ENCODE measurements at regions not wholly inside any gene's neighbourhood (a gene's known extent, or its start where the extent isn't known, plus 50 kb on each side); places are given as distances from the start of the nearest gene placed in this dataset.
"Not testable (repeated sequence)": the region's sequence is repeated elsewhere in the genome, so short reads cannot be mapped to it uniquely, and the experiment has no call there.

DNA sequence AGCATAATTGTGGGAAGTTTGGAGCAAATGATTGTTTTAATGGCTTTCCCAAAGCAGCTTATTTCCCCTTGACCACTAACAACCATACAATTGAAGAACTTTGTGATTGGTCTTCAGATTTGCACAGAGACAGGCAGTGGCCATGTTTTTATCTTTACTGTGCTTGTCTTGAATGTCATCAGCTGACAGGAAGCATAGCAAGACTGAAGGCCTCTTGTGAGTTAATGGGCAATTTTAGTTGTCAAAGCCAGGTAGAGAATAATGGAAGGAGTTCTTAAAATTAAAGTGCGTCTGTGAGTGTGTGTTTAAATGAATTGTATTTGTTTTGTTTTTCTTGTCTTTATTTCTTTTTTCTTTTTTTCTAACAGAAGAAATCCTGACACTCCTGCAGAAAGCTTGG is 809.9 kb downstream of the TSN start:
- H3K9me3 Mint-ChIP-seq (ENCODE audit: unreplicated experiment) = no peaks in the 10 kb centered on the region
- TF ChIP-seq, protein P1, sequence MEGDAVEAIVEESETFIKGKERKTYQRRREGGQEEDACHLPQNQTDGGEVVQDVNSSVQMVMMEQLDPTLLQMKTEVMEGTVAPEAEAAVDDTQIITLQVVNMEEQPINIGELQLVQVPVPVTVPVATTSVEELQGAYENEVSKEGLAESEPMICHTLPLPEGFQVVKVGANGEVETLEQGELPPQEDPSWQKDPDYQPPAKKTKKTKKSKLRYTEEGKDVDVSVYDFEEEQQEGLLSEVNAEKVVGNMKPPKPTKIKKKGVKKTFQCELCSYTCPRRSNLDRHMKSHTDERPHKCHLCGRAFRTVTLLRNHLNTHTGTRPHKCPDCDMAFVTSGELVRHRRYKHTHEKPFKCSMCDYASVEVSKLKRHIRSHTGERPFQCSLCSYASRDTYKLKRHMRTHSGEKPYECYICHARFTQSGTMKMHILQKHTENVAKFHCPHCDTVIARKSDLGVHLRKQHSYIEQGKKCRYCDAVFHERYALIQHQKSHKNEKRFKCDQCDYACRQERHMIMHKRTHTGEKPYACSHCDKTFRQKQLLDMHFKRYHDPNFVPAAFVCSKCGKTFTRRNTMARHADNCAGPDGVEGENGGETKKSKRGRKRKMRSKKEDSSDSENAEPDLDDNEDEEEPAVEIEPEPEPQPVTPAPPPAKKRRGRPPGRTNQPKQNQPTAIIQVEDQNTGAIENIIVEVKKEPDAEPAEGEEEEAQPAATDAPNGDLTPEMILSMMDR (IDR thresholded peaks at IDR 0.05; ENCODE audit: unreplicated experiment) = no peak
- H3K4me1 Mint-ChIP-seq (ENCODE audit: unreplicated experiment) = no peaks in the 10 kb centered on the region
- no peaks in the 10 kb centered on the region for H3K36me3 Mint-ChIP-seq (ENCODE audit: low read depth, unreplicated experiment)
- no peak overlapping the region for H3K4me3 Mint-ChIP-seq (ENCODE audit: unreplicated experiment)
- no peaks in the 10 kb centered on the region for H3K27me3 Mint-ChIP-seq (ENCODE audit: unreplicated experiment)
- H3K27ac Mint-ChIP-seq (ENCODE audit: unreplicated experiment) = no peak overlapping the region
- no peak for DNase-seq (ENCODE audit: low spot score)

DNA sequence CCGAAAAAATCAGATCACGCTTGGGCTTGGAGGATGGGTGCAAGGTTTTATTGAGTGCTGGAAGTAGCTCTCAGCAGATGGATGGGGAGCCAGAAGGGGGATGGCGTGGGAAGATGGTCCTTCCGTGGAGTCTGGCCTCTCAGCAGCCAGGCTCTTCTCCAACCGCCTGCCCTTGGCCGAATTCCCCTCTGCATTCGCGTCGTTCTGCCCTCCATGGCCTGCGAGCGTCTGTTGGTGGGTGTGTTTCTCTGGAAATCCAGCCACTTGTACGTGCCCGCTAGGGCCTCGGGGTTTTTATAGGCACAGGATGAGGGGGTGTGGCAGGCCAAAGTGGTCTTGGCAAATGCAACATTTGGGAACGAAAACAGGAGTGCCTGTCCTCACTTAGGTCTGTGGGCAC is 815.2 kb downstream of the TSN start:
- no peak for DNase-seq (ENCODE audit: low spot score)
- no peaks in the 10 kb centered on the region for H3K36me3 Mint-ChIP-seq (ENCODE audit: low read depth, unreplicated experiment)

DNA sequence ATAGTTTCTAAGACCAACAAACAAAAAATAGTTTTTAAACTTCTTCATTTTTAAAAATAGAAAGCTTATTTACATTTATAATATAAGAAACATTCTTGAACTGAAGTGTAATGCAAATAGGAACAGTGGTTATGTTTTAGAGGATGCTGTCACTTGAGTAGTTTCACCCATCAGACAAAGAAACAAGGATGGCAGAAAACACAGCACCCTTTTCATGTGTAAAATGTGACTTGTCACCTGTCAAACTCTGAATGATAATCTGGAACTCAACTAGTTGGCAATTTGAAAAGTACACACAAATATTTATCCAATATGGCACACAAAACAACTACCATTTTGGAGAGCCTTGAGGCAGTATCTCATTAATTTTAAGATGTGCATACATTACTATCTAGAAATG is 816.0 kb downstream of the TSN start:
- not testable (repeated sequence) for H3K36me3 Mint-ChIP-seq (ENCODE audit: low read depth, unreplicated experiment); H3K4me1 Mint-ChIP-seq (ENCODE audit: unreplicated experiment); DNase-seq (ENCODE audit: low spot score); H3K27me3 Mint-ChIP-seq (ENCODE audit: unreplicated experiment); H3K27ac Mint-ChIP-seq (ENCODE audit: unreplicated experiment); H3K4me3 Mint-ChIP-seq (ENCODE audit: unreplicated experiment); H3K9me3 Mint-ChIP-seq (ENCODE audit: unreplicated experiment)

More for the DNA sequence above, 815.2 kb downstream of the TSN start:
- no peaks in the 10 kb centered on the region for H3K27me3 Mint-ChIP-seq (ENCODE audit: unreplicated experiment)
- H3K9me3 Mint-ChIP-seq (ENCODE audit: unreplicated experiment) = no peaks in the 10 kb centered on the region
- no peak overlapping the region for H3K27ac Mint-ChIP-seq (ENCODE audit: unreplicated experiment)
- H3K4me3 Mint-ChIP-seq (ENCODE audit: unreplicated experiment) = no peak overlapping the region
- no peaks in the 10 kb centered on the region for H3K4me1 Mint-ChIP-seq (ENCODE audit: unreplicated experiment)
- TF ChIP-seq, protein P1 (IDR thresholded peaks at IDR 0.05; ENCODE audit: unreplicated experiment) = no peak

DNA sequence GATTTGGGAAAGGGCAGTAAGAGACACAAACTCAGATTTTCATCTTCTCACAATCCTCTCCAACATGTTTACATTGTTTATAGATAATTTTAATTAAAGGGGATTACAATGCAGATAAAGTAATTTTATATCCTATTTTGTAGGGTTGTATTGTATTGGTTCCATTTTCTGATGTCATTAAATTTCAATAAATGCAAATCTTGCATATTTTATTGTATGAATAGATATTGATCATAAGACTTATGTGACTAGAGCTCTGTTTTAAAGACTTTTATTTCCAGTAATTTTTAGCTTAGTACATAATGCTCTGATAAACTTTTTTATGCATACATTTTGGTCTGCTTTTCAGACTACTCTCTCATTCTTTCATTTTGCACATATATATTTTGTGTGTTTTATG is 819.6 kb downstream of the TSN start:
- TF ChIP-seq, protein P1 (IDR thresholded peaks at IDR 0.05; ENCODE audit: unreplicated experiment) = no peak
- Mint-ChIP-seq H3K4me1 (ENCODE audit: unreplicated experiment) (no peaks in the 10 kb centered on the region), H3K9me3 (ENCODE audit: unreplicated experiment) (no peaks in the 10 kb centered on the region), H3K36me3 (ENCODE audit: low read depth, unreplicated experiment) (no peaks in the 10 kb centered on the region), H3K4me3 (ENCODE audit: unreplicated experiment) (no peak overlapping the region), H3K27ac (ENCODE audit: unreplicated experiment) (no peak overlapping the region), H3K27me3 (ENCODE audit: unreplicated experiment) (no peaks in the 10 kb centered on the region)
- DNase-seq (ENCODE audit: low spot score) = no peak

DNA sequence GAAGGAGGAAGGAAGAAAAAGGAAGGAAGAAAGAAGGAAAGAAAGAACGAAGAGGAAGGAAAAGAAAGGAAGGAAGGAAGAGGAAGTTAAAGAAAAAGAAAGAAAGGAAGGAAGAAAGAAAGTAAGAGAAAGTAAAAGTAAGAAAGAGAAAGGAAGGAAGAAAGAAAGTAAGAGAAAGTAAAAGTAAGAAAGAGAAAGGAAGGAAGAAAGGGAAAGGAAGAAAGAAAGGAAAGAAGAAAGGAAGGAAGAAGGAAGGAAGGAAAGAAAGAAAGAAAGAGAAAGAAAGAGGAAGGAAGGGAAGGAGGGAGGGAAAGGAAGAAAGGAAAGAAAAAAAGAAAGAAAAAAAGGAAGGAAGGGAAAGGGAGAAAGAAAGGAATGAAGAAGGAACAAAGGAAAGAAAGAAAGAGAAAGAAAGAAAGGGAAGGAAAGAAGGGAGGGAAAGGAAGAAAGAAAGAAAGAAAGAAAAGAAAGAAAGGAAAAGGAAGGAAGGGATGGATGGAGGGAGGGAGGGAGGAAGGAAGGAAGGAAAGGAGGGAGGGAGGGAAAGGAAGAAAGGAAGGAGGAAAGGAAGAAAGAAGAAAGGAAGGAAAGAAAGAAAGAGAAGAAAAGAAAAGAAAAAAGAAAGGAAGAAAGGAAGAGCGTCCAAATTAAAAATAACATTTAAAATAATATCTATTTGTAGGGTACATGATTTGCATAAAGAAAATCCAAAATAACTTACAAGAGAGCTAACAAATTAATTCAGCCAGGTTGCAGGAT is 827.9 kb downstream of the TSN start:
- H3K36me3 Mint-ChIP-seq (ENCODE audit: low read depth, unreplicated experiment) = no peaks in the 10 kb centered on the region
- TF ChIP-seq, protein P1 (IDR thresholded peaks at IDR 0.05; ENCODE audit: unreplicated experiment) = no peak
- H3K4me1 Mint-ChIP-seq (ENCODE audit: unreplicated experiment) = no peaks in the 10 kb centered on the region
- H3K27ac Mint-ChIP-seq (ENCODE audit: unreplicated experiment) = no peak overlapping the region
- no peaks in the 10 kb centered on the region for H3K27me3 Mint-ChIP-seq (ENCODE audit: unreplicated experiment)
- no peak overlapping the region for H3K4me3 Mint-ChIP-seq (ENCODE audit: unreplicated experiment)
- H3K9me3 Mint-ChIP-seq (ENCODE audit: unreplicated experiment) = no peaks in the 10 kb centered on the region
- no peak for DNase-seq (ENCODE audit: low spot score)

Measured in endothelial cell (in vitro differentiated cells).